ENCODE measurements at regions not wholly inside any gene's neighbourhood (a gene's known extent, or its start where the extent isn't known, plus 50 kb on each side); places are given as distances from the start of the nearest gene placed in this dataset.

- TF ChIP-seq ZHX2 (IDR thresholded peaks at IDR 0.05; ENCODE audit: low read depth) (no peak), ZHX2 (CRISPR knock-in tag; IDR thresholded peaks at IDR 0.05; ENCODE audit: borderline replicate concordance) (no peak), NCOA2 (CRISPR knock-in tag; IDR thresholded peaks at IDR 0.05) (no peak), PRPF4 (IDR thresholded peaks at IDR 0.05; ENCODE audit: low read depth, low read length, poor library complexity, severe bottlenecking) (no peak)
These were observed 616.5 kb downstream of the C6orf118 start (continued) for GRCh38 chr6:164692772-164693510.

- ChIA-PET POLR2A (no interaction called here), CTCF (ENCODE audit: low intra/inter-chr PET ratio, low total read pairs) (no interaction called here)
- no peak for DNase-seq (ENCODE audit: low spot score)
- H3K36me3 ChIP-seq (replicated peaks in 1 of 2; ENCODE audit: control insufficient read depth in 1 of 2, insufficient read depth in 2 of 2, low read length in 2 of 2), result no peaks in the 10 kb centered on the region
- no peak overlapping the region for H3K4me2 ChIP-seq (ENCODE audit: low read depth, low read length)
- ATAC-seq, result no peak
- no peak overlapping the region for H3K27ac ChIP-seq (ENCODE audit: extremely low read length, insufficient read depth, low read length)
- in situ Hi-C loops (cut with HindIII; ENCODE audit: extremely low pct_ligation_motif_present, low pct_unique_long_range_greater_than_20kb), result no loop called here
- no peak overlapping the region for H2AFZ ChIP-seq (ENCODE audit: low read length)
- H3K9me3 ChIP-seq (ENCODE audit: low read length), result peaks cover 87% of the 10 kb centered on the region
- FAIRE-seq, result no peak
- H4K20me1 ChIP-seq (ENCODE audit: insufficient read depth, low read length), result no peaks in the 10 kb centered on the region
- H3K4me3 ChIP-seq (replicated peaks in 1 of 3; ENCODE audit: insufficient read depth in 1 of 3, low read depth in 2 of 3, low read length in 3 of 3), result no peak overlapping the region
- no peaks in the 10 kb centered on the region for H3K79me2 ChIP-seq (ENCODE audit: insufficient read depth, low read length)
- H3K4me1 ChIP-seq (ENCODE audit: insufficient read depth, low read length), result no peaks in the 10 kb centered on the region
- no peak for TF ChIP-seq FOXP4 (CRISPR knock-in tag; IDR thresholded peaks at IDR 0.05)
- TF ChIP-seq ZFP90 (CRISPR knock-in tag; IDR thresholded peaks at IDR 0.05; ENCODE audit: borderline replicate concordance), result no peak
- no TSS peak for BruUV-seq (replicated peaks)
- intact Hi-C loops (cut with micrococcal nuclease; ENCODE audit: unreplicated experiment), result no loop called here
- 4% methylated on average over 6 of the region's 6 CpGs for WGBS (ENCODE audit: low lambda C conversion rate)
- no peaks in the 10 kb centered on the region for H3K27me3 ChIP-seq (ENCODE audit: control insufficient read depth in 1 of 2, insufficient read depth in 2 of 2, low read length in 2 of 2)
- H3K9ac ChIP-seq (ENCODE audit: insufficient read depth, low read depth, low read length), result no peak overlapping the region
These were observed 618.5 kb downstream of the C6orf118 start for GRCh38 chr6:164690702-164691500.

All from HepG2 (cell line).